ENCODE measurements at regions not wholly inside any gene's neighbourhood (a gene's known extent, or its start where the extent isn't known, plus 50 kb on each side); places are given as distances from the start of the nearest gene placed in this dataset.
"Not testable (repeated sequence)": the region's sequence is repeated elsewhere in the genome, so short reads cannot be mapped to it uniquely, and the experiment has no call there.

DNA sequence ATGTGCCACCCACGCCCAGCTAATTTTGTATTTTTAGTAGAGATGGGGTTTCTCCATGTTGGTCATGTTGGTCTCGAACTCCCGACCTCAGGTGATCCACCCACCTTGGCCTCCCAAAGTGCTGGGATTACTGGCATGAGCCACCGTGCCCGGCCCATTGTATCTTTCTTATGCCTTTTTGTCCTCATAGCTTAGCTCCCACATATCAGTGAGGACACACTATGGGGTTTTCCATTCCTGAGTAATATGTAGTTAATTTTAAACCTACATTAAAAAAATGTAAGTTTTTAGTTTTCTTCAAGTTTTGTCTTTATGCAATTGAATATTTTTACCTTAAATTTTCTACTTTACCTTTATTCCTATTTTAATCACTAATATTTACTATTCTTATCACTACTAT is 100.2 kb downstream of the SOCS6 start:
- not testable (repeated sequence) for DNase-seq (ENCODE audit: low read depth in 2 of 2)

DNA sequence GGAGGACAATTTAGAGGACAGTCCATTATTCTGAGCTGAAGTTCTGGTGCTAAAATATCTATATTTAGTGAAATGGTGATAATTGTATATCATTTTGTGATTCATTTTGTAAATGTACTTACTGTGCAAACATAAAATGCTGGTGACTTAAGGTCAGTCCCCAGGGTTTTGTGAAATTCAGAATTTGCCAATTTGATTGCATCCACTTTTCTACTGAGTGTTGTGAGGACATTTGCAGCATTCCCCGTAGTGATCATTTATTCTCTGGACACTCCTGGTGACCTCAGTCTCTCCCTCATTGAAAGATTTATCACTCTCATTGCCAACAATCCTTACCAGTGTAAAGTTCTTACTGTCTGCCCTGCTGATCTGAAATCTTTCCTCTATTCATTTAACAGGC is 98.2 kb downstream of the SOCS6 start:
- no peak for DNase-seq (ENCODE audit: low read depth in 2 of 2)

DNA sequence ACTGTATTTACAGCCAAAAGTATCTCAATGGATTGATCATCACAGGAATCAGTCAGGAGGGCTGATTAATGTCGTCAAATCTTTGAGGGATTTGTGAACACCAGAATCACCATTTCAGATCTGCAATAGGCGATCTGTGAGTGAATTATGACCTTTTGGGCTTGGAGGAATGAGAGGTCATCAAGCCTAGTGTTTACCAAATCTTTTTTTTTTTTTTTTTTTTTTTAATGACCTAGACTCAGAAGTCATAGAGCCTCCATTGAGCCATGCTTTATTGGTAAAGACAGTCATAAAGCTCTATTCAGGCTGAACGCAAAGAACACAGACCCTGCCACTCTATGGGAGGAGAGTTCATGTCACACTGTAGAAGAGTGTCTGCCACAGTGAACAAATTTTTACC is 97.7 kb downstream of the SOCS6 start:
- DNase-seq (ENCODE audit: low read depth in 2 of 2), result no peak

DNA sequence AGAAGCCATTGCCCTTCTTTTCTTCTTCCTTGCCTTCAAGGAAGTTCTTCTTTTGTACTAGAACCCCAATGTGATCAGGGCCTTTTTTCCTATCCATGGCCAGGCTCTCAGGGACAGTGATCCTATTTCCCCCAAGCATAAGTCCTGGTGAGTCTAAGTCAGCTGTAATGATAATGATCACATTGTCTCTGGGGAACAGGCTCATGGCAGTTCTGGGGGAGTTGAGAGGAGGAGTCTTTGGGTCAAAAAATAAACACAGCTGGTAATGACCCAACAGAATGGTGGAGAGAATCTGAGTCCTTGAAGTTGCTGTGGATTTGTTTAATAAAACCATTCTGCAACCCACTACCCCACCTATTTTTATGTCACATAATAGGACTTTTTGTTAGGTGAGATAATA is 96.6 kb downstream of the SOCS6 start:
- DNase-seq (ENCODE audit: low read depth in 2 of 2), result no peak

DNA sequence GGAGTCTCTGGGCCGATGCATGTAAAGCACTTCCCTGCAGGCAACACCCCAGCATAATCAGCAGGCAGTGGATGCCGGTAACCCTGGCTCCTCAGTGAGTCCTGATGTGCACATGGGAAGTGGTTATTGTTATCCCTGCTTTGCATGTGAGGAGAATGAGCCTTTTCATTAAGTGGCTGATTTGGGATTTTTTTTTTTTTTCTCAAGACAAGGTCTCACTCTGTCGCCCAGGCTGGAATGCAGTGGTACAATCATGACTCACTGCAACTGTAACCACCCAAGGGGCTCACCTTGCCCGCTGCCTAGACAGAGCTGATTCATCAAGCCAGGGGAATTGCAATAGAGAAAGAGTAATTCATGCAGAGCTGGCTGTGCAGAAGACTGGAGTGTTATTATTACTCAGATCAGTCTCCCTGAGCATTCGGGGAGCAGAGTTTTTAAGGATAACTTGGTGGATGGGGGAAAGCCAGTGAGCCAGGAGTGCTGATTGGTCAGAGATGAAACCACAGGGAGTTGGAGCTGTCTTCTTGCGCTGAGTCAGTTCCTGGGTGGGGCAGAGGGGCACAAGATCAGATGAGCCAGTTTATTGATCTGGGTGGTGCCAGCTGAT is 95.4 kb downstream of the SOCS6 start:
- DNase-seq (ENCODE audit: low read depth in 2 of 2), result no peak

DNA sequence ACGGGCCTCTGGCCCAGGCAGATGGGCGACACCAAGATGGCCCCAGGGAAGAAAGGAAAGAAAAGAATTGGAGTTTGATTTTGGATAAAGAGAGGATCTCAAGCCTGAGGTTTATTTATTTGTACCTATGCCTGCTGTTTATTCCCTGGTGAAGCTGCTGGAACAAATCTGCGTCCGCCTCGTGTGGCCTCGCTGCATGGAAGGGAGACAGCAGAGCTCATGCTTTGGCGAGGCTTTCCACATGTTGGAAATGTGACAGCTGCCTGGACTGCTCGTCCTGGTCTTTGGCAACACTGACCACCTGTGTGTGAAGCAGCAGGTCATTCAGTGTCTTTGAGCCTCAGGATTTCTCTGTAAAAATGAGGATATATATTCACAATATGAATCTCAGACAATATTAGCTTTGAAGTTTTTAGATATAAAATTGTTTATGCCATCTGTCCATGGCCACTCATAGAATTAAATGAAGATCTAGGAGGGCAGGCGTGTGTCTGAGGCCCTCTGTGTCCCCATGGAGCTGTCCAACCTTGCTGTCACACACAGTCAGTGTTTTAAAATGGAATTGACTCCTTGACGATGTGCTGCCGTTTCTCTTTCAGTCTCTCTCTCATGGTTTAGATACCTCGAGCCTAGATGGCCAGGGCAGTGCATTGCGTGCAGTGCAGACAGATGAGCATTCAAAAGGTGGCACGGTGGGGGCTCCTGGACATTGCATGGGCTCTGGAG is 94.3 kb downstream of the SOCS6 start:
- no peak for DNase-seq (ENCODE audit: low read depth in 2 of 2)

DNA sequence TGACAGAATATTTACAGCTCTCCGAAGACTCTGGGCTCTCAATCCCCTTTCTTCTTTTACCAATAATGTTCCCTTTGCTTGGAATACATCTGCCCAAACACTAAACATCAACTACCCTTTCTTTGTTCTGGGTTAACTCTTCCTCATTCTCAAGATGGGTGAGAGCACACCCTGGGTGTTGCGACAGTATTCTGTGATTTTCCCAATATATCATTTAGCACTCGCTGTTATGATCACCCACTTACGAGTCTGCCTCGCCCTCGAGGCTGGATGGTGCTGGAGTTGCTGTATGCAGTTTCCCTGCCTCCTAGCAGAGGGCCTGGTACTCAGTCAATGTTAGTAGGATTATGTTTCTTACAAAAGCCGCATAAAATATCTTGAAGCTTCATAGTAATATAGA is 93.2 kb downstream of the SOCS6 start:
- DNase-seq (ENCODE audit: low read depth in 2 of 2), result no peak

DNA sequence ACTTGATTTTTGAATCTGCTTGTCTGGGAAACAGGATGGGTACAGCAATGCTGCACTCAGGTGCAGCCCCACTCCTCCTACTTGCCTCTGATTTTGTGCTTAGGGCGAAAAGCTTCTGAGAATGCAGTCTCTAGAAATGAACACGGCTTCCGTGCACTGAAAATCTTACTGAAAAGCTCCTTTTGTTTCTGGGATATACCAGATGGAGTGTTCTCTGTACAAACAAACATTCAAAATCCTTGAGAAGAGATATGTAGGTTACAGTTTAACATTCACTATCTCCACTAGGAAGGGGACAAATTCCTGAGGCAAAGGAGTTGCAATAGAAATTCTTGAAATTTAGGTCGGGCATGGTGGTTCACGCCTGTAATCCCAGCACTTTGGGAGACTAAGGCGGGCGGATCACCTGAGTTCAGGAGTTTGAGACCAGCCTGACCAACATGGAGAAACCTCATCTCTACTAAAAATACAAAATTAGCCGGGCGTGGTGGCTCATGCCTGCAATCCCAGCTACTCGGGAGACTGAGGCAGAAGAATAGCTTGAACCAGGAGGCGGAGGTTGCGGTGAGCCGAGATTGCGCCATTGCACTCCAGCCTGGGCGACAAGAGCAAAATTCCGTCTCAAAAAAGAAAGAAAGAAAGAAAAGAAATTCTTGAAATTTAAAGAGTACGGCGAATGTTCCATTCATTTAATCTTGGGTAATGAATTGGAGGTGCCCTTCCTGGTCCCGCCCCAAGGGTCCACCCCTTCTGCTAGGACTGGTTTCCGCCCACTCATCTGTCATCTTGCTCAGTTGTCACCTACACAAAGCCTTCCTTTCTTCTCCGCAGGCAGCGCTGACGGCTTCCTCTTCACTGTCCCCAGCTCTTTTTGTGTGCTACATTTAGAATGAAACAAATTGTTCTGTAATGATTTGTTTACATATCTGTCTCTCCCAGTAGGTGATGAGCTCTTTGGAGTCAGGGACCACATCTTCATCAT is 92.4 kb downstream of the SOCS6 start:
- no peak for DNase-seq (ENCODE audit: low read depth in 2 of 2)

All from stimulated activated CD4-positive, alpha-beta T cell treated with anti-CD3 and anti-CD28 coated beads, Interleukin-4, amount 100 ng/mL, for 48 hours (primary cell).